Activated CD4-positive, alpha-beta T cell treated with anti-CD3 and anti-CD28 coated beads, Interleukin-2, amount 50 U/mL, for 4 hours (primary cell): ENCODE measurements at regions not wholly inside any gene's neighbourhood (a gene's known extent, or its start where the extent isn't known, plus 50 kb on each side); places are given as distances from the start of the nearest gene placed in this dataset.

Experiments used
- DNase-seq, 2 experiments: peaks; one replicate each; pipeline ENCODE4 v3.0.0-alpha.2; 2020

DNA sequence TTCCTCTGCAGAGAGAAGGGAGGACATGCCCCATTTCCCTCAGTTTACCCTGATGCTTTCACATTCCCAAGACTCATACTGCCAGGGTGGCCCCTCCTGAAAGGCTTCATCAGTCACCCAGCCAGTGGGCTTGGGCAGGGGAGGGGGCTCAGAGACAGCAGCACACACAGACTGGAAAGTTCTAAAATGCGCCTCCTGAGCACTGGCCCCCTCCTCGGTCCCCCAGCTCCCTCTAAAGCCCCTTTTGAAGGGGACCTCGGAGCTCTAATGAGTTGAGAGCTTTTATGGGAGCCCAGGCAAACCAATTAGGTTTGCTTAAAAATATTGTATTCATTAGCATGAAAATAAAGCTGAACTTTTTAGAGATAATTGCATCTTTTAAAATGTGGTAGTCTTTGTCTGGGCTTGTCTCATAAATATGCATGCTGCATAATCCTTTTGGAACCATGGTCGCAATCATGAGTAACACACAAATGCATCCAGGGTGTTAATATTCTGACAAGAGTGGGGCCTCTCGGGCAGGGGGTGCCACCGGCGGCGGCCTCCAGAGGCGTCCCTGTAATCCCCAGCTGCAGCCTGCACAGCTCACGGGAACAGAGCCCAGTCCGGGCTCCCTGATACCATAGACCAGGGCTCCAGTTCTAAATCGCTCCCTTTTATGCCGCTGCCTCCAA, 78.5 kb downstream of the RPLP1 start:
- DNase-seq: no peak

DNA sequence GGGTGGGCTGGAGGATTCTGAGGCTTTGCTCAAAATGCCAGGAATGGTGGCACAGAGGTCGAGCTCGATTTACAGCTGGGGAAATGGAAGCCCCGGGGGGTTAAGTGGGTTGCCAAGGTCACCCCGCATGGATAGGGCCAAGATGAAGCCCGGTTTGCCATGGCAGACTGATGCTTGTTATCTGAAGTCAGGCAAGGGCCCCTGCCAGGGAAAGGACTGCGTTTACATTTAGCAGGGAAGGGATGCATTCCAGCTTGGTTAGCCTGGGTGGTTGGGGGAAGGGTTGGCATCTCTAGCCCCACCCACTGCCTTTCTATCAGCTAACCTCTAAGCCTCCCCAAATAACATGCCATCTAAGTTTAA, 79.0 kb downstream of the RPLP1 start:
- DNase-seq: no peak

DNA sequence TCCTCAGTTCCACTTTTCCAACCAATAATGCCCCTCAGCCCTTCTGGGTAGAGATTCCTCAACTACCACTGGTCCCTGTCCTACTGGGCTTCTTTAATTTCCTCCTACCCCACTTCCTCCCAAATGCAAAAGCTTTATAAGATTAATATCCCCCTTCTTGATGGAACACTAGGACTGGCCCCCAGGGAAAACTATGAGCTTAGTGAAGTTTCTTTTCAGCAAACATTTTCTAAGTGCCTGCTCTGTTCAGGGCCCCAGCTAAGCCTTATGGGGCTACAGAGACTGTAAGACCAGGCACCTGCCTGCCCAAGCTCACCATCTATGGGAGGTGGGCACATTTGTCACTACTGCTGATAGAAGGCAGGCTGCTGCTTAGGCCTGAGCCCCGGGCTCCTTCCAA, 79.4 kb downstream of the RPLP1 start:
- DNase-seq: no peak

DNA sequence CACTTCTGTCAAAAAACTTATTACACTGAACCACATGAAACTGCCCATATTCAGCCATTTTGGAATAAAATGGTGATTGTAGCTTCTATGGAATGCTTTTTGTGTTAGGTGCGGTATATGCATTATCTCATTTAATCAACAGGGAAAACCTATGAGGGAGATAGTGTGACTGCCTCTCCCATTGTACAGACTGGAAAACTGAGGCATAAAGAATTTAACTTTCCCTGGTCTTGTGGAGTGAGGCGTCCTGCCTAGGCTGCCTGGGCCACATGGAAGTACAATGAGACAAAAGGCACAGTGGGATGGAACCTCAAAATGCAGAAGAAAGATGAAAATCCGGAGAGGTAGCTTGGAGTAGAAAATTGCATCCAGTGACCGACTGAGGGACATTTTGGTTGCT, 80.2 kb downstream of the RPLP1 start:
- no peak for DNase-seq

DNA sequence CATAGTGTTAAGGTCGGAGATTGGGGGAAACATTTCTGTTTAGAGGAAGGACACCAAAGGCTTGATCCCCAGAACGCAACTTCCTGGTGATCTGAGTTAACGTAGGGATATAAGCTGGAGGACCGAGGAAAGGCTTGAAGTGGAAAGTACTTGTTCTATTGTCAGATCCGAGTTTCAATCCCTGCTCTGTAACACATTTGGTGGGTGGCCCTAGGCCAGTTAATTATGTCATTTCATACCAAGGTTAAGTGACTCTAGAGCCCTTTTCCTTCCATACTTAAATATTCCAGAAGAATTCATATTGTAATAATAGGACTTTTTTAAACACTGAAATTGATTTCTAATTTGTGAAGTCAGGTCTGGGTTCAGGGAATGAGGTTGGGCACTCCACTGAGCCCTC, 80.9 kb downstream of the RPLP1 start:
- no peak for DNase-seq

DNA sequence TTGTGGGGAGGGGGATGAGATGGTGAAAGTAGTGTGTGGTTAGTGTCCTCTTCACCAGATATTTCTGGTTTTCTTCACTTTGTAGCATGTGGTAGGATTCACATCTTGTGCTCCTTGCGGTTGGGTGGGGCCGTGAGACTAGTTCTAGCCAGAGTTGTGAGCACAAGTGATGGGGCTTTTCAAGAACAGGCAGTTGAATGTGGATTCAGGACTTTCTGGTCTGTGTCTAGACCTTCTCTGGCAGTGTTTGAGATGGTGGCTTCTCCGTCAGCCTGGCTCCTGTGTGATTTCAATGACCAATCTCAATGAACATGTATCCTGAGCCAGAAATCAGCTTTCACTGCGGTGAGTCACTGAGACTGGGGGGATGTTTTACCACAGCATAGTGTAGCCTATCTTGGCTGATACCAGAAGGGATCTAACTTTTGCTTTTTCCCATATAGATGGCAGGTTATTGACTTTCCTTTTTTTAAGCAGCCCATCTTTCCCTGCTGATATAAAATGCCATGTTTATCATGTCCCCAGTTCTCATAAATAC, 82.6 kb downstream of the RPLP1 start:
- no peak for DNase-seq

DNA sequence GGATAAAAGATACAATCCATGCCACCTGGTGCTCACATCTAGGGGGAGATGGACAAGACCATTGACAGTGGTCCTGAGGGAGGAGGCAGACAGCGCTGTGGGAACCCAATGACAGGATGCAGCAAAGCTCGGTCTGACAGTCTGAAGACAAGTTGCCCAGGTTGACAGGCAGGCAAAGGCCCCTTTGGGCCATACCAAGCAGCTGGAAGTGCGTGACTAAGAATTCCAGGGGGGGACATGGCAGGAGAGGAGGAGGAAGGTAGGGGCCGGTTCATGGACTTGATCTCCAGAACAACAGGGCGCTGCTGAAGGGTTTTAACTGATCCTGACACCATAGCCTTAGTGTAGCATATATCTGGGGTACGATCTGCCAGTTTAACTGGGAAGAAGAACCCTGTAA, 83.4 kb downstream of the RPLP1 start:
- no peak for DNase-seq

DNA sequence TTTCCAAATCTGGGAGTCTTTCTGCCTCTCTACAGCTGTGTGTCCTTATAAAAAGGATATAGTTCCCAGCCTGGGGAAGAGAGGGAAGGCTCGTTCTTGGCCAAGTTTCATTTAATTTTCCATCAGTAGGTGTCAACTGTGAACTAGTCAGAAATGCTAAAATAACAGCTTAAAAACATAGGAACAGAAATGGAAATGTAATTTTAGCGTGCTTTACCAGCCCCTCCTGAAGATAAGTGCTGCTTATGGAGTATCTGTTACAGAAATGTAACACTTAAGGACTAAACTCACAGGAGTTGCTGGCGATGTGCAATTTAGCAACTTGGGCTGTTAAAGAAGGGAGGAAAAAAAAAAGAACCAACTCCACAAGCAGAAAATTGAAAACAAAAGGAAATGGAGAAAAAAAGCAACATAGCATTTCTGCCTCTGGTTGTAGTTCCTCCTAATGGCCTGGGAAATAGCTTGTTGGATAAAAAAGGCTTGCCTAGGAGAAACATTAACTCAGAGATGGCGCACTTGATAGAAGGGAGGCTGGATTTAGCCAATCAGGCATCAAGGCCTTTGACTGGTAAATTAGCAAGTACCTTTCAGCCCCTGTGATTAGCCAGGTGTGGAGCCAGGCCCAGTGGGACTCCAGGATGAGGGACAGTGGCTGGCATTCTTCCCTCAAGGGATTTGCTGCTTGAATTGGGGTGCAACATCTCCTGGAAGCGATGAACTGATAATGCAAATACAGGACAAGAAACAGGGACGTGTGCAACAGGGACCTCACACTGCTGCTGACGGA, 84.3 kb downstream of the RPLP1 start:
- no peak for DNase-seq

DNA sequence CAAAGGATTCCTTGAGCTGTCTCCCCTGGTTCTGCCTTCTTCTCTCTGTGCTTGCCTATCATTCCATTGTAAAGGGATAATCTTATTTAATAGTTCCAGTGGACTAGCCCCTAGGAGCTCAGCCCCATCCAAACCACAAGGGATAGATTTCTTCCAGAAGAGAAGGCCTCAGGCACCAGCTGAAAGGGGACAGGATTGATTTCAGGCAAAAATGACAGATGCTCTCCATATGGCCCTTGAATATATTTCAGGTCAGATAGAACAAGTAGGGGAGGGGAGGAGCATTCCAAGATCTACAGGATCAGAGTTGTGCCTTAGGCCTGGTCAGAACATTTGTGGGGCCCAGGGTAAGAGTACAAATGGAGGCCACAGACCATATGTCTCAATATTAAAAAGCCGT, 85.3 kb downstream of the RPLP1 start:
- no peak for DNase-seq

DNA sequence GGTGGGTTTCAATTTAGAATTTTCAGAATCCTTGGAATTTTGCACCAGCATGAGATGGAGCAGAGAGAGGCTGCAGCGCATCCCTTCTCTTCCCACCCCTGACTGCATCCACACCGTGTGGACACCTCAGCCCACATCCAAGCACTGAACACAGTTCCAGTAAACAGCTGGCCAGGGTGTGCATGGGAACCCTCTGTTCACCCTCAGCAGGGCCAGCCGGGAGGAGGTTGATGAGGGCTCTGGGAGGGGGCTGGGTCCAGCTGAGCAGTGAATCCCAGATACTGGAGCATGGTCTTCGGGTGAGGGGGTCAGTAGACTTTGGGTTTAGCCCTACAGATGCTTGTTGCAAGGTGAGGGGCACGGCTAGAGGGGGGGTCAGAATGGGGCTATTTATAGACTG, 85.8 kb downstream of the RPLP1 start:
- DNase-seq: no peak

DNA sequence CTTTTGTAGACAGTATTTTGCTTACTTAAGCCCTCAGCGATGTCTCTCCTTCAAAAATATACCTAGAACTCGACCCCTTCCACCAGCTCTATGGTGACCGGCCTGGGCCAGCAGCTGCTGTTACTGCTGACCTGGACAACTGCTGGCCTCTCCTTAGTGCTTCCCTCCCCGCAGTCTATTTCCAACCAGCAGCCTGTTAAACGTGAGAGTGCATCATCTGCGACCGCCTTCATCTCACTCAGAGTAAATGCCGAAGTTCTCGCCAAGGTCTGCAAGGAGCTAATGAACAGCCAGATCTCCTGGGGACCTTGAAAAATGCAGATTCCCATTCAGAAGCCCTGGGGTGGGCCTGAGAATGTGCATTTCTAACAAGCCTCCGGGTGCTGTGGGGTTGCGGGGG, 86.7 kb downstream of the RPLP1 start:
- DNase-seq: no peak

DNA sequence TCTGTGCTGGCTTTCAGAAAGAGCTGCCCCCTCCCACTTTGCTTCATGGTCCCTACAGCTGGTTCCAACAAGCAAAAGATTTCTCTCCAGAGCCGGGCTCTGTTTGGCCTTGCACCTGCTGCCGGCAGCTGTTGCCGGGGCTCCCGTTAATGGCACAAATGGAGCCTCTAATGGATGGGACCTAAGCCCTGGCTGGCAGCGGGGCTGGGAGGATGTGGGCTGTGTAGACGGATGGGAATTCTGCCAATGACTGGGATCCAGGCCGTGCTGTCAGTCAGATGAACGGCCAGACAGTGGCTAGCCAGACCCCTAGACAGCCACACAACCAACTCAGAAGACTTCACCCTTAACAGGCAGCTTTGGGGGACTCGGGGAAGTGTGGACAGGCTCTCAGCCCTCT, 88.0 kb downstream of the RPLP1 start:
- DNase-seq: no peak

DNA sequence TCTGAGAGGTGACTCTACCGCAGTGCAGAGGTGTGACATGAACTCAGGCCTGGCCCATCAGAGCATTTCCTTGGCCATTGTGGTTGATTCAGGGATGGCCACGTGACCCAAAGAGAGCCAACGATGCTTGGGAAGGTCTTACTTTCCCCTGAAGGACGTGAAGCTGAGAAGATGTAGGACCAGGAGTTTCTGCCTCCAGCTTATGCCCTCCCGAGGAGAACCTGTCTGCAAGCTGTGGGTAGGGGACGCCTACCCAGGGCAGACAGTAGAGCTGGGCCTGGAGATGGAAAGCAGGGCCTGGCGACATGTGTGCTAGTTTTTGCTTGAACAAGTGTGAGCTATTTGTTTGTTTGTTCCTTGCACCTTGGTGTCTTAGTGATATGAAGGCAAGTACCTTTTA, 89.4 kb downstream of the RPLP1 start:
- no peak for DNase-seq

DNA sequence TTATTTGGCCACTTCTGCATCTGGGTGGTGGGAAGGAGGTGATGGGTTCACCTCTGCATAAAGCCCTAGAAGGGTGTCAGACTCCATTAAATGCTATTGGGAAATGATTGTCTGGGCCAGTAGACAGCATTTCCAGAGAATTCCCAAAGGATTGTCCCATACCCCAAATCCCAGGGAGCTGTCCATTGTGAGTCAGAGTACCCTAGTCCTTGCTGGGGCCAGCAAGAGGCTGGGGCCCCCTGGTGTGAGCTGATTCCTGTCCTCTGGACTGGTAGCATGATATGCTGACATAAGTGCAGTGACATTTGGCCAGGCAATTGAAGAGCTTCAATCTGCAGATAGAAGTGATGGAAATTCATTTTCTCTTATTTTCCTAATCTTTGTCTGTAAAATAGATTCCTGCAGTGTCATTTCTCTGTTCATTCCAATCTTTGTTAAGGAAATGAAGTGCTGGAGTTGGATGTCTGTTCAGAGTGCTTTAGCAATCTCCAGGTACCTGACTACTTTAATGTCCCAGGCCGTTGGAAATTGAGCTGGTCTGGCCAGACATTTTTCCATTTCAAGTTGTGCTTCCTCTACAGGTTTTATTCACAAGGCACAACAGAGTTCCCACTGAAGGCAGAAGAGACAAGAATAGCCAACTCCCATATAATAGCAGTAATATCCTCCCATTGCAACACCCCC, 91.2 kb downstream of the RPLP1 start:
- DNase-seq: no peak

DNA sequence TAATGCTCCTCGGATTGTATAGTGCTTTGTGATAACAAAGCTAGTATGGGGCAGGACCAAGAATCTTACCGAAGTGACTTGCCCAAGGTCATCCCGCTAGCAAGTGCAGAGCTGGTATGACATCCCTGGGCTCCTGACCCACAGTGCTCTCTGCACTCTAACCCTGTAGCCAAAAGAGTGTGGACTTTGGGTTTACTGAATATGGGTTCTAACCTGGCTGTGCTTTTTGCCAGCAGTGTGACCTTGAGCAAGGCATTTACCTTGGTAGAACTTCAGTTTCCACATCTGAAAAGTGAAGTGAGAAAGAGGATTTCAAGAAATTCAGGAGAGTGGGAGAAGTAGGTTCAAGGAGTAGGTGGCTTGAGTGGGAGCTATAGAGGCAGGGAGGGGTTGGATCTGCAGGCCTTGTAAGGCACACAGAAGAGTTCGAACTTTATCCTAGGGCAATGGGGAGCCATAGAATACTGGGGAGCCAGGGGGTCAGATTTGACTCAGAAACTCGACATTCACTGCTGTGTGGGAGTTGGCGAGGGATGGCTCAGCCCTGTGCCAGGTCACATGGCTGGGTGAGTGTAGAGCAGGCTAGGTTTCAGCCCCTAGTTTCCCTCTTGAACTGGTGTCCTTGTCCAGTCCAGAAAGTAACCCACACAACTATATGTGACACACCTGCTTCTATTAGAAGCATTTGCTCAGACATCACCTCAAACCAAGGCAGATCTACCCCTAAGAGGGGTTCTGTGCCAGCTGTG, 91.9 kb downstream of the RPLP1 start:
- no peak for DNase-seq

DNA sequence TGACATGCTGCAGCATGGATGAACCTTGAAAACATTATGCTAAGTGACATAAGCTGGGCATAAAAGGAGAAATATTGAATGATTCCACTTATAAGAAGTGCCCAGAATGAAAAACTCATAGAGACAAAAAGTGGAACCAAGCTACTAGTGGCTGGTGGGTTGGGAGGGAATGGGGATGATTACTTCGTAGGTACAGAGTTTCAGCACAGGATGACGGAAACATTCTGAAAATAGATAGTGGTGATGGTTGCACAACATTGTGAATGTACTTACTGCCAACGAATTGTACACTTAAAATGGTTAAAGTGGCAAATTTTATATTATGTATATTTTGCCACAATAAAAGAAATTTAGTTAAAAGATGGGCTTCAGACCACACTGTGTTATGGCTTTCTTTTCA, 93.6 kb downstream of the RPLP1 start:
- DNase-seq: no peak

DNA sequence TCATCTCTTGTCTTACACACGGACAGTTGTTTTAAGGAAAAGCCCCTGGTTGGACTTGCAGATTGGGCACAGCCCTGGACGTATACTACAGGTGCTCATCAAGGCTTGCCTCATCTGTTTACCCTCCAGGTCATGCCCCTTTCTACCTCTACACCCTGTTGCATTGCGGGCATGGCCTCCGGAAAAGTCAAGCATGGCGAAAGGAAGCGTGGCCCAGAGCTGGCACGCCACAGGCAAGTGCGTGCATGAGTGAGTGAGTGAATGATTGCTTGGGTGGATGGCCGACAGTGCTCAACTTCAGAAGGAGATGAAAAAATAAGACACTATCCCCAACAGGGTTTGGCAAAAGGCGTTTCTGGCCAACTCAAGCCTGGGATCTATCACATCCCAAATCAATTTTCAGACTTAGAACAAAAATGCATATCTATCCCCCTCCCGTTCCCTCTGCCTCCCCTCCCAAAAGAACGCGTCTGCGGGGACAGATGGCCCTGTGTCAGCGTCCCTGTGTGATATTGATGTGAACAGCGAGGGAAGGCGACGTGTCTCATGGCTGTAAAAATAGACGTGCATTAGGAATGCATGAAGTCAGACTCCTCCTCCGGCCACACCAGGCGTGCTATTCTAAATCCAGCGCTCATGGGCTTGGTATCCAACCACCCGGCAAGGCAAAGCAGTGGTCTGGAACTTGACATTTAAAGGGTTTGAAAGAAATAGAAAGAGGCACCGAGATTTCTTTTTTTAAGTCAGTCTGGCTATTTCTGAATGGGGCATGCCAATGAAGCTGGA, 96.0 kb downstream of the RPLP1 start:
- no peak for DNase-seq

DNA sequence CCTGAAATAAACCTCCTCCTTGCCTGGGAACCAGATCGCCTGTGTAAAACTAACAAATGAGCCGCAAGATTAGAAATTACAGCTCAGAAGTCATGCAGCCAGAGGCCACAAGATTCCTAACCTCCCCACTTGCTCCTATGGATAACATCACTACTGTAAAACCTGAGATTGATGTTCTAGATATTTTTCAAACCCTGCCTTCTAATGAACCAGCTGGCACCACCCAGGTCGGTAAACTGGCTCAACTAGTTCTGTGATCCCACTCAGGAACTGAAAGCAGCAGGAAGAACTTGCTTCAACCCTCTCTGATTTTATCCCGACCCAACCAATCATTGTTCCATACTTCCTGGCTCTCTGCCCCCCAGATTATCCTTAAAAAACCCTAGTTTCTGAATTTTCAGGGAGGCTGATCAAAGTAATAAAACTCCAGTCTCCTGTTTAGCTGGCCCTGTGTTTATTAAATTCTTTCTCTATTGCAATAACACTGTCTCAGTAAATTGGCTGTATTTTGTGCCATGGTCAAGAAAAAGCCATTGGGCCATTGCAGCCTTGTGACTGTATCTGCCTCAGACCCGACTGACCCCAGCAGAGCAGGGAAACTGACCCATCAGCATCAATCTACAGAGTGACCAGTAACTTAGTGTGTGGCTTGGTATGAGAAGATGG, 98.9 kb downstream of the RPLP1 start:
- no peak for DNase-seq

DNA sequence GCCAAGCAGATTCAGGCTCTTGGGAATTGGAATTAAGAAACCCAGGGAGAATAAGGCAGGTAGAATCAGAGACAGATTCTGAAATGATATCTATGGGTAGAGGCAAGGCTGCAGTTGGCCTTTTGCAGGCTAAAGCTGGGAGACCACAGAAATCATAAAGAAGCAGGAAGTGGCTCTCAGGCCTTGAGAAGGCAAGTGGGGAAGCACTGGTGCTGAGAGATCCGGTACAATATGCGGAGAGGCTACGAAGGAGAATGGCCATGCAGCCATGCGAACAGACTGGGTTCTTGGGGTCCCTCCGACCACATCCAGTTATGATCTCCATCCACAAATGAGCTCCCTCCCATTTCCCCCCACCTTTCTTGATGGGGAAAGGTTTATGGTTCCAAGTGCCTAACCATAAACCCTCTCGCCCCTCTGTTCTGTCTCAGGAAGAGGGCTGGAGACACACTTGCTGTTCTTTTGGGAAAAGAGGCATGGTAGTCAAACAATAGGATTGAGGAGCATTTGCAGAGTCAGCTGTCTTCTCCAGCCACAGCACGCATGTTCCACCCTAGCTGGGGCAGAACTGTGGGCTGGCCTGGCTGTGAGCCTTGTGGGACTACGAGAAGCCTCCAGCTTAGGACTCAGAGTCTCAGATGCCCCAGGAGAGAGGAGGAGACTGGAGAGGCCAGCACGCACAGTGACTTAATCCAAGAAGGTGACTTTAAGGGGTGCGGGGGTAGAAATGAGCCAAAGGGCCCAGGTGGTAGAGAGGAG, 99.6 kb downstream of the RPLP1 start:
- DNase-seq: no peak

DNA sequence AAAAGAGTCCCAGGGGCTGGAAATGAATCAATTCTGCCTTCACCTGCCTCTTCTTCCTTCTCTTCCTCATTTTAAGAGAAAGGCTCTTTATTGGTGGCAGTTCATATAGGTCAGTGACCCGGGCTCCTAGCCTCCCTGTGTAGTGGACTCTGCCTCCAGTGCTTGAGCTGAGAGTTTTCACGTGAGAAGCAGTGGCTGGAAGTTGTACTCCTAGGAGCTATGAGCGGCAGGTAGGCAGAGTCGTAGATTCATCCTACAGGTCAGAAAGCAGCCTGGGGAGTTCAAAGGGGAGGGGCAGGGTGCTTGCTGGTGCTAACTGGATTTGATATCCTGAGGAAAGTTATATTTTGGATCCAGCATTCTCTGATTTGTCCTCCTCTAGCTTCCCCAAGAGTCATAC, 101.1 kb downstream of the RPLP1 start:
- no peak for DNase-seq
